Neural cell (in vitro differentiated cells): ENCODE measurements at regions not wholly inside any gene's neighbourhood (a gene's known extent, or its start where the extent isn't known, plus 50 kb on each side); places are given as distances from the start of the nearest gene placed in this dataset.

ENCODE experiments used
- CTCF ChIP-seq: fragments of 450-650 bp; IDR thresholded peaks from 2 replicates; pipeline ENCODE4 v1.5.1; 2014; ENCODE audit warnings: antibody characterized with exemption, mild to moderate bottlenecking, moderate library complexity; ENCODE audit not compliant: poor library complexity, severe bottlenecking
- EP300 ChIP-seq: fragments of 450-650 bp; conservative IDR thresholded peaks from 2 replicates; pipeline ENCODE4 v1.6.1; 2014; ENCODE audit warnings: antibody characterized with exemption, mild to moderate bottlenecking, moderate library complexity; ENCODE audit not compliant: poor library complexity, severe bottlenecking
- POLR2AphosphoS5 ChIP-seq: IDR thresholded peaks from 2 replicates; pipeline ENCODE4 v1.6.1; 2012
- RAD21 ChIP-seq: fragments of 450-650 bp; conservative IDR thresholded peaks from 2 replicates; pipeline ENCODE4 v1.6.1; 2014; ENCODE audit warnings: antibody characterized with exemption, mild to moderate bottlenecking, moderate library complexity
- REST ChIP-seq: IDR thresholded peaks from 2 replicates; pipeline ENCODE4 v1.6.1; 2012; ENCODE audit warnings: borderline replicate concordance
- SMC3 ChIP-seq: fragments of 450-650 bp; conservative IDR thresholded peaks from 2 replicates; pipeline ENCODE4 v1.6.1; 2014; ENCODE audit warnings: antibody characterized with exemption, mild to moderate bottlenecking, moderate library complexity; ENCODE audit not compliant: poor library complexity

GRCh38 chr3:101158374-101158773, 162.0 kb downstream of the IMPG2 start:
- no peak for TF ChIP-seq RAD21
- TF ChIP-seq EP300 = no peak
- TF ChIP-seq REST = no peak
- TF ChIP-seq CTCF = no peak
- TF ChIP-seq SMC3 = no peak
- no peak for TF ChIP-seq POLR2AphosphoS5
